ENCODE measurements at regions not wholly inside any gene's neighbourhood (a gene's known extent, or its start where the extent isn't known, plus 50 kb on each side); places are given as distances from the start of the nearest gene placed in this dataset.

DNA sequence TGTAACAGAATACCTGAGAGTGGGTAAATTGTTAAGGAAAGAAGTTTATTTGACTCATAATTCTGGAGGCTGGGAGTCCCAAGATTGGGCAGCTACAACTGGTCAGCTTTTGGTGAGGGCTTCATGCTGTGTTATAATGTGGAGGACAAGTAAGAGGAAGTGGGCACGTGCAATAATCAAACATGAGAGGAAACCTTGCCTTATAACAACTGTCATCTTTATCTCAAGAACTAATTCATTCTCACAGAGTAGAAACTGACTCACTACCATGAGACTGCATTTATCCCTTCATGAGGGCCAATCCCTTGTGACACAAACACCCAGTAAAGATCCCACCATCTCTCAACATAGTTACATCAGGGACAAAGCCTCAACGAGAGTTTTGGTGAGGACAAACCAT lies 318.1 kb upstream of the NT5C1B start:
- TF ChIP-seq, protein P1, sequence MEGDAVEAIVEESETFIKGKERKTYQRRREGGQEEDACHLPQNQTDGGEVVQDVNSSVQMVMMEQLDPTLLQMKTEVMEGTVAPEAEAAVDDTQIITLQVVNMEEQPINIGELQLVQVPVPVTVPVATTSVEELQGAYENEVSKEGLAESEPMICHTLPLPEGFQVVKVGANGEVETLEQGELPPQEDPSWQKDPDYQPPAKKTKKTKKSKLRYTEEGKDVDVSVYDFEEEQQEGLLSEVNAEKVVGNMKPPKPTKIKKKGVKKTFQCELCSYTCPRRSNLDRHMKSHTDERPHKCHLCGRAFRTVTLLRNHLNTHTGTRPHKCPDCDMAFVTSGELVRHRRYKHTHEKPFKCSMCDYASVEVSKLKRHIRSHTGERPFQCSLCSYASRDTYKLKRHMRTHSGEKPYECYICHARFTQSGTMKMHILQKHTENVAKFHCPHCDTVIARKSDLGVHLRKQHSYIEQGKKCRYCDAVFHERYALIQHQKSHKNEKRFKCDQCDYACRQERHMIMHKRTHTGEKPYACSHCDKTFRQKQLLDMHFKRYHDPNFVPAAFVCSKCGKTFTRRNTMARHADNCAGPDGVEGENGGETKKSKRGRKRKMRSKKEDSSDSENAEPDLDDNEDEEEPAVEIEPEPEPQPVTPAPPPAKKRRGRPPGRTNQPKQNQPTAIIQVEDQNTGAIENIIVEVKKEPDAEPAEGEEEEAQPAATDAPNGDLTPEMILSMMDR (conservative IDR thresholded peaks at IDR 0.05; ENCODE audit: low read length): no peak
- TF ChIP-seq EZH2phosphoT487 (IDR thresholded peaks at IDR 0.05; ENCODE audit: borderline replicate concordance): no peak

Data from Loucy (cell line).